ENCODE measurements at regions not wholly inside any gene's neighbourhood (a gene's known extent, or its start where the extent isn't known, plus 50 kb on each side); places are given as distances from the start of the nearest gene placed in this dataset.

DNA sequence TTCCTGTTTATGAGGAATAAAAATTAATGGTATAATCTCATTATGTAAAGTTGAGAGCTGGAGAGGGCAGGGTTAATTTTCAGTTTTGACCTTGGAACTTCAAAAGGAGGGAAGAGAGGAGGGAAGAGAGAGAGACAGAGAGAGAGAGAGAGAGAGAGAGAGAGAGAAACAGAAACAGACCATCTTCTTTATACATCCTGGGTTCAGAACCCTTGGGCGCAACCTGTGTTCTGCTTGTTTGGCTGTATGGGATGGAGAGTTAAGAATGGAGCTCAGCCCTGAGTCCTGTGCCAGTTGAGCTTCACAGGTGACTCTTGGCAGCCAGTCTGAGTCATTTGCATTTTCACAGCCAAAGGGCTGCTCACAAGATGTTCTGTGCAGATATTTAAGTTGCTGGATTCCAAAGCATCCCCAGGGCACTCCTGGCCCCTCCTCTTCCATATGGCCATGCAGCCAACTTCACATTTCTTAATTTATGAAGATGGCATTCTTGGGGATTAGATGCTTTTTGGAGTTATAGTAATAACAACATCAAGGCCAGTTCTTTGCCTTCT lies 143.5 kb downstream of the CARTPT start:
- Histone ChIP-seq H3K9me3 (ENCODE audit: control insufficient read depth, insufficient read depth, low read depth, low read length) (no peaks in the 10 kb centered on the region), H3K4me3 (replicated peaks in 1 of 4; ENCODE audit: control extremely low read depth in 1 of 4, insufficient read depth in 1 of 4, low read depth in 3 of 4, low read length in 4 of 4) (no peak overlapping the region), H3K79me2 (ENCODE audit: control insufficient read depth, insufficient read depth, low read length) (no peaks in the 10 kb centered on the region), H3K36me3 (ENCODE audit: control insufficient read depth, insufficient read depth, low read length) (no peaks in the 10 kb centered on the region), H3K4me2 (ENCODE audit: extremely low read depth, insufficient read depth, low read length) (no peak overlapping the region), H3K4me1 (ENCODE audit: control insufficient read depth, extremely low read depth, insufficient read depth, low read length) (no peaks in the 10 kb centered on the region), H4K20me1 (ENCODE audit: control insufficient read depth, extremely low read depth, insufficient read depth, low read length) (no peaks in the 10 kb centered on the region), H3K27ac (ENCODE audit: insufficient read depth, low read length) (no peak overlapping the region), H3K27me3 (ENCODE audit: control insufficient read depth, insufficient read depth, low read length) (peaks cover 3% of the 10 kb centered on the region), H2AFZ (ENCODE audit: low read length) (no peak overlapping the region), H3K9ac (ENCODE audit: insufficient read depth, low read length) (no peak overlapping the region)
- TF ChIP-seq EZH2 (IDR thresholded peaks at IDR 0.05; ENCODE audit: low read length, missing control alignments): no peak
- TF ChIP-seq, protein P1, sequence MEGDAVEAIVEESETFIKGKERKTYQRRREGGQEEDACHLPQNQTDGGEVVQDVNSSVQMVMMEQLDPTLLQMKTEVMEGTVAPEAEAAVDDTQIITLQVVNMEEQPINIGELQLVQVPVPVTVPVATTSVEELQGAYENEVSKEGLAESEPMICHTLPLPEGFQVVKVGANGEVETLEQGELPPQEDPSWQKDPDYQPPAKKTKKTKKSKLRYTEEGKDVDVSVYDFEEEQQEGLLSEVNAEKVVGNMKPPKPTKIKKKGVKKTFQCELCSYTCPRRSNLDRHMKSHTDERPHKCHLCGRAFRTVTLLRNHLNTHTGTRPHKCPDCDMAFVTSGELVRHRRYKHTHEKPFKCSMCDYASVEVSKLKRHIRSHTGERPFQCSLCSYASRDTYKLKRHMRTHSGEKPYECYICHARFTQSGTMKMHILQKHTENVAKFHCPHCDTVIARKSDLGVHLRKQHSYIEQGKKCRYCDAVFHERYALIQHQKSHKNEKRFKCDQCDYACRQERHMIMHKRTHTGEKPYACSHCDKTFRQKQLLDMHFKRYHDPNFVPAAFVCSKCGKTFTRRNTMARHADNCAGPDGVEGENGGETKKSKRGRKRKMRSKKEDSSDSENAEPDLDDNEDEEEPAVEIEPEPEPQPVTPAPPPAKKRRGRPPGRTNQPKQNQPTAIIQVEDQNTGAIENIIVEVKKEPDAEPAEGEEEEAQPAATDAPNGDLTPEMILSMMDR (conservative IDR thresholded peaks at IDR 0.05 in 1 of 2, IDR thresholded peaks at IDR 0.05 in 1 of 2; ENCODE audit: low read depth in 1 of 2, low read length in 2 of 2): no peak
- no peak for DNase-seq (ENCODE audit: low read depth in 2 of 2)

DNA sequence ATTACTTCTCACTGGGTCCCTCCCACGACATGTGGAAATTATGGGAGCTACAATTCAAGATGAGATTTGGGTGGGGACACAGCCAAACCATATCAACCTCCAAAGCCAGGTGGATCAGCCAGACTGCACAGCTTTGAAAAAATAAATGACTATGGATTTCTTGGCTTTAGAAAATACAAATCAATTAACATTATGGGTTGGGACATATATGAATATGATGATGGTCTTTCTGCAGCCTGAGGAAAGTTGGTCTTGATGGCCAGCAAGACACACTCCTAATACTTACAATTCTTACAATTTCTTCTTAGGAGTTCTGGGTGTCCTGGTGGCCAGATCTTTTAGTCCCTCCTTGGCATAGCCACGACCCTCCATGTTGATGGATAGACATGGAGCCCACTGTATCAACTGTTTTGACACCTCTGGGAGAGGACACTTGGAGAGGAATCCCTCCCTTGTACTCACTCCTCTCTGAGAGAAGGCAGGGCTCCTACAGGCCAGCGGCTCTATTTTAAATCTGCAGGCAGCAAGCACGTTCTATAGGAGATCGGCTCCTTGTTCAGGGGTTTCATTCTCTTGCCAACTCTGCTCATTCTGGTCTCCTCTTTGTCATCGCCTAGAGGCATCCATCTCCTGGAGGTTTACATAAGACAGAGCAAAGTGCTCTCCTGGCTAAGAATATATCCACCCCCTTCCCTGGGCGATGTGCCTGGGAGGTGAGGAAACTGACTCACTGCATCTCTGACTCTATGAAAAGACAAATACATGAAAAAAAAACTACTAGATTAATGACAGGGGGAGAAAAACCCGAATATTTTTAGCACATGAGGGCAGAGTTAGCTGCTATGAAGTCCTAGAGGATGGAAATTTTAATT lies 145.9 kb downstream of the CARTPT start:
- H3K9ac ChIP-seq (ENCODE audit: insufficient read depth, low read length): no peak overlapping the region
- no peaks in the 10 kb centered on the region for H3K4me1 ChIP-seq (ENCODE audit: control insufficient read depth, extremely low read depth, insufficient read depth, low read length)
- DNase-seq (ENCODE audit: low read depth in 2 of 2): peak; percentile 18 to 94
- H2AFZ ChIP-seq (ENCODE audit: low read length): no peak overlapping the region
- no peaks in the 10 kb centered on the region for H3K36me3 ChIP-seq (ENCODE audit: control insufficient read depth, insufficient read depth, low read length)
- no peak overlapping the region for H3K27ac ChIP-seq (ENCODE audit: insufficient read depth, low read length)
- no peaks in the 10 kb centered on the region for H3K9me3 ChIP-seq (ENCODE audit: control insufficient read depth, insufficient read depth, low read depth, low read length)
- TF ChIP-seq, protein P1 (conservative IDR thresholded peaks at IDR 0.05 in 1 of 2, IDR thresholded peaks at IDR 0.05 in 1 of 2; ENCODE audit: low read depth in 1 of 2, low read length in 2 of 2): no peak
- TF ChIP-seq EZH2 (IDR thresholded peaks at IDR 0.05; ENCODE audit: low read length, missing control alignments): no peak
- H3K27me3 ChIP-seq (ENCODE audit: control insufficient read depth, insufficient read depth, low read length): no peaks in the 10 kb centered on the region
- no peak overlapping the region for H3K4me2 ChIP-seq (ENCODE audit: extremely low read depth, insufficient read depth, low read length)
- H3K79me2 ChIP-seq (ENCODE audit: control insufficient read depth, insufficient read depth, low read length): no peaks in the 10 kb centered on the region
- H4K20me1 ChIP-seq (ENCODE audit: control insufficient read depth, extremely low read depth, insufficient read depth, low read length): no peaks in the 10 kb centered on the region
- H3K4me3 ChIP-seq (replicated peaks in 1 of 4; ENCODE audit: control extremely low read depth in 1 of 4, insufficient read depth in 1 of 4, low read depth in 3 of 4, low read length in 4 of 4): no peak overlapping the region

- Histone ChIP-seq H2AFZ (ENCODE audit: low read length) (no peak overlapping the region), H3K79me2 (ENCODE audit: control insufficient read depth, insufficient read depth, low read length) (no peaks in the 10 kb centered on the region), H3K4me3 (replicated peaks in 1 of 4; ENCODE audit: control extremely low read depth in 1 of 4, insufficient read depth in 1 of 4, low read depth in 3 of 4, low read length in 4 of 4) (no peak overlapping the region), H4K20me1 (ENCODE audit: control insufficient read depth, extremely low read depth, insufficient read depth, low read length) (no peaks in the 10 kb centered on the region), H3K4me1 (ENCODE audit: control insufficient read depth, extremely low read depth, insufficient read depth, low read length) (no peaks in the 10 kb centered on the region), H3K9me3 (ENCODE audit: control insufficient read depth, insufficient read depth, low read depth, low read length) (no peaks in the 10 kb centered on the region), H3K9ac (ENCODE audit: insufficient read depth, low read length) (no peak overlapping the region), H3K27me3 (ENCODE audit: control insufficient read depth, insufficient read depth, low read length) (no peaks in the 10 kb centered on the region), H3K27ac (ENCODE audit: insufficient read depth, low read length) (no peak overlapping the region), H3K4me2 (ENCODE audit: extremely low read depth, insufficient read depth, low read length) (no peak overlapping the region), H3K36me3 (ENCODE audit: control insufficient read depth, insufficient read depth, low read length) (no peaks in the 10 kb centered on the region)
- DNase-seq (ENCODE audit: low read depth in 2 of 2): no peak
- TF ChIP-seq EZH2 (IDR thresholded peaks at IDR 0.05; ENCODE audit: low read length, missing control alignments): no peak
- TF ChIP-seq, protein P1 (conservative IDR thresholded peaks at IDR 0.05 in 1 of 2, IDR thresholded peaks at IDR 0.05 in 1 of 2; ENCODE audit: low read depth in 1 of 2, low read length in 2 of 2): no peak
These were observed 146.7 kb downstream of the CARTPT start for GRCh38 chr5:71865665-71866320.
